HL-60/S4 (cell line): ENCODE measurements at regions not wholly inside any gene's neighbourhood (a gene's known extent, or its start where the extent isn't known, plus 50 kb on each side); places are given as distances from the start of the nearest gene placed in this dataset.
"Not testable (repeated sequence)": the region's sequence is repeated elsewhere in the genome, so short reads cannot be mapped to it uniquely, and the experiment has no call there.

Experiments used
- in situ Hi-C: fragments of 300-500 bp; cut with MboI; formaldehyde crosslinking; loops from 2 replicates; pipeline ENCODE4 v1.14.3; 2022; ENCODE audit warnings: low sequenced_read_pairs

DNA sequence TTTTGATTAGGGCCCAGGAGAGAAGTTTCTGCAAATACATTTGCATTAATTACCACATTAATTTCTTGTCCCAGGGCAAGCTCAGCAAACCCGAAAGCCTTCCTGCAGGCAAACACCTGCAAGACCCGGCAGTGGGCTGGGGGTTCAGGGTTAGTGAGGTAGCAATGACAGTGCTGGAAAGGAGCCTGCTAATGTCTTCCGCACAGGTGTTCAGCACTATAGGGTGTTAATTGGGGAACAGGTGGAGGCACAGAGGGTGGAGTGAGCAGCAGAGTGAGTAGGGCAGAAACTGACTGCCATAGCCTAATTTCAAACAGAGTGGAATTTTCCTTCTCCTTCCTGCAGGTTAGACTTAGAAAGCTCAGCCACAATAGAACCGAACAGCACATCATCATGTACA, 50.9 kb upstream of the UBASH3B start:
- in situ Hi-C loops: no loop called here

DNA sequence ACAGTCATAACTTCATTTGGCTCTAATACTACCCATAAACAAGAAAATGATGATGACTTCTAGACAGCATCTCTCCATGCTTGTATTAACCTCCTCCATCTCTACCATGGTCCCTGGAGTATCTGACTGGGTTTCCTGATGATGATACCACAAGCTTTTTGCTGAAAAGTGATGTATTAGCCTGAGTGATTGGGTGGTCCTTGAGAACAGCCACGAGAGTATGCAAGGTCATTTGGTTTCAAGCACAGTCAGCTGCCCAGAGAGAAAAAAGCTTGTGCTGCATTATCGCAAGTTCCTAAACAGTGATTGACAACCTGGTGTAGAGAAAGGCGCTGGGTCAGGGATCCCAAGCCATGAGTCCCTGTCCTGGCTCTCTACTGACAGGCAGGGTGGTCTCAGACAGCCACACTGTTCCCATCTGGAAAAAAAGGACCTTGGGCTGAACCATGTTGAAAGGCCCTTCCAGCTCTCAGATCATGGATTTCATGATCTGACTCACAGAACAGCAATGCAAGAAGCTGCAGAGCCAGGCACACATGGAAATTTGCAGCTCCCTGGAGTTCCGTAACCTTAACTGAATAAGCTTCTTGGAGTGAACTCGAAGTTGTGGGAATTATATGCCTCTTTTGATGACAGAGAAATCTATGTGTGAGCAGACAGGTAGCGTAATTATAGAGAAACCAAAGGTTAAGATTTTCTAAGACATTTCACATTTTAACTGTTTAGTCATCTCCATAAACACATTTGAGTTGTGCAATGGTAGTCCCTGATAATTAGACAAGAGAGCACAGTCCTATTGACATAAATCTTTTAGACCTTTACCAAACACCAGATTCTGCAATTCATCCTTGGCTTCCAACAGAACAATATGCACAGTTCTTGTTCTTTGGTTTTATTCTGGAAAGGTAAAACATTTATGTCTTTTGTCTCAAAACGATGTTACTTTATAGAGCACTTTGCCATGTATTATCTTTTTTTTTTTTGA, 54.1 kb upstream of the UBASH3B start:
- in situ Hi-C loops: no loop called here

DNA sequence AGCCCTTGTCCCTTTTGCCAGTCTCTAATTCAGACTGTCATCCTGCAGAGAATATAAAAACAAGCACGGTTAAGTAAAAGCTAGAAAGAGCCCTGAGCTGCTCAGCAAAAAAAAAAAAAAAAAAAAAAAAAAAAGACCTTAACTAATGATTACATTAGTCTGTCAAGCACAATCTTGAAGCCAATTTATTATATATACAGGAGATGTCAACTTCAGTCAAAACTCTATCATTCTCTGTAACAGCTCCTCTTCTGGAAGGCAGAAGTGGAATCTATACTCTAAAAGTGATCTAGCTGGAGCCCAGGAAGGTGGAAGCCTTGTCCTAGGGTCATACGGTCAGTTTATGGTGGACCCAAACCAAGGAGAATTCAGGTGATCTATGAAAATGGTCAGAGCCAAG, 55.2 kb upstream of the UBASH3B start:
- in situ Hi-C loops: no loop called here

DNA sequence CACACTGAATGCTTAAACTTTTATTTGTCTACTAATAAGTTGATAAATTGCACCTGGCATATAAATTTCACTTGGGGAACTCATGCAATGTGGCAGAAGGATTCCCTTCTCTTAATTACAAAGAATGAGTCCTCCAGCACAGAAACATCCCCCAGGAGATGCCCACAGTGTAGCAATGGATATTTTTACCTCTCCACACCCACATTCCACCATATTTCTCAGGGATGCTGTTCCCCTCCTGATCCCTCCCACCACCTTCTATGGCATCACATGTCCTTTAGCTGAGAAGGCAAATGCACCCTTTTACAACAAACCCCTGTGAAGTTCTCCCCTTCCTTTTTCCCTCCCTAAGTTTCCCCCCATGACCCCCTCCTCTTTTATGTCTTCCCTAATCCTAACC, 56.1 kb upstream of the UBASH3B start:
- in situ Hi-C loops: loop anchor here (25.0 kb wide), 1 partner anchor 413 kb away; no protein-coding TSS in a partner anchor

DNA sequence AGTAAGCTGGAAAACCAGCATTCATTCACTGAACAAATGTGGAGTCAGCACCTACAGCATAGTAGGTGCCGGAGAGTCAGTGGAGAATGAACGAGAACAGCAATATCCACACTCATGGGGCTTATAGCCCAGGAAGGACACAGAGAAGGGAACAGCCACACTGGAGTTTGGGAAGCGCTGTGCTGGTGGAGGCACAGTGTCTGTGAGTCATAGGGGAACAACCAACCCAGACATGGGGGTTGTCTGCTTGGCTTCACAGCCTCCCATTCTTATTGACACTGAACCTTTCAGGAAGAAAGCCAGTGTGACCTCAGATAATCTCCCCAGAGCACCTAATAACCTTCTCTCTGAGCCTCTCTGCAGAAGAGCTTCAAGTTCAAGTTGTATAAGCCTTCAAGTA, 56.6 kb upstream of the UBASH3B start:
- in situ Hi-C loops: loop anchor here (25.0 kb wide), 1 partner anchor 413 kb away; no protein-coding TSS in a partner anchor

DNA sequence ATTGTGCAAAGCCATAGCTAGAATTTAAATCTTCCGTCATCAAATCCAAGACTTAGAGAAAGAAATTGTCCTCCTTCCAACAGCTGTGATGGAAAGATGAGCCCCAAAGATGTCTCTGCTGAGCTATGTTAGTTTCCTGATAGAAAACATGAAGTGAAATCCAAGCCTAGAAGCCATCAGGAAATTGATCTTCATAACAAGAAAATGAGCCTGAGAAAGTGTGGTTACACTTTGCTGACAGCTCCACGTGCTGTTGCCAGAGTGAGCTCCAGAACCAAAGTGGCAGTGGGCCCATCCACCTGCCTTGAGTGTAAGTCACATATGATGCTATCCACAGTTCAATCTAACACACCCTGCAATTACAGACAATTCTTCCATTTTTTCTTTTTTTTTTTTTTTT, 58.0 kb upstream of the UBASH3B start:
- in situ Hi-C loops: loop anchor here (25.0 kb wide), 1 partner anchor 415 kb away; no protein-coding TSS in a partner anchor

DNA sequence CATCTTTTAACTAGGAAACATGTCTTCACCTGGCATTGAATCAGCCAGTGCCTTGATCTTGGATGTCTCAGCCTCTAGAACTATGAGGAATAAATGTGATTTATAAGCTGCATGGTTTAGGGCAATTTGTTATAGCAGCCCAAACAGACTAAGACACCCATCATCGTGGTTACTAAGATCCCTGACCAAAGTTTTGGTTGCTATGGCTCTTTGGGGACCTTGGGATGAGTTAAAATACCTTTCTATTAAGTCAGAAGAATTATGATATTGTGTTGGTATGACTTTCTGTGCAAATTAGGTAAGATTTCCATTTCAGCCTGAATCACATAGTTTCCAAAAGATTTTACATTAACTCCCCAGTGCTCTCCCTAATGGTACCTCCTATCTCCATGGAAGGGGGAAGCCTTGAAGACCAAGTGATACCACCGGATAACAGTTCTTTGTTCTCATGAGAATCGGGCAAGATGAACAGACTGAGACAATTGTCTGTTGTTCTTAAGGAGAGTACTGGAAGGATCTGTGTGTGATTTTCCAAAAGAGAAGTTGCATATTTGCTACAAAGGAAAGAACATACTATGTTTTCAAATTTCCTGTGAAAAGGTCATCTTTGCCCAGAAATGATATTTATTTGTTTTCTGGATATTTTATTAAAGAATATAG, 60.4 kb upstream of the UBASH3B start:
- in situ Hi-C loops: loop anchor here (25.0 kb wide), 1 partner anchor 417 kb away; no protein-coding TSS in a partner anchor

DNA sequence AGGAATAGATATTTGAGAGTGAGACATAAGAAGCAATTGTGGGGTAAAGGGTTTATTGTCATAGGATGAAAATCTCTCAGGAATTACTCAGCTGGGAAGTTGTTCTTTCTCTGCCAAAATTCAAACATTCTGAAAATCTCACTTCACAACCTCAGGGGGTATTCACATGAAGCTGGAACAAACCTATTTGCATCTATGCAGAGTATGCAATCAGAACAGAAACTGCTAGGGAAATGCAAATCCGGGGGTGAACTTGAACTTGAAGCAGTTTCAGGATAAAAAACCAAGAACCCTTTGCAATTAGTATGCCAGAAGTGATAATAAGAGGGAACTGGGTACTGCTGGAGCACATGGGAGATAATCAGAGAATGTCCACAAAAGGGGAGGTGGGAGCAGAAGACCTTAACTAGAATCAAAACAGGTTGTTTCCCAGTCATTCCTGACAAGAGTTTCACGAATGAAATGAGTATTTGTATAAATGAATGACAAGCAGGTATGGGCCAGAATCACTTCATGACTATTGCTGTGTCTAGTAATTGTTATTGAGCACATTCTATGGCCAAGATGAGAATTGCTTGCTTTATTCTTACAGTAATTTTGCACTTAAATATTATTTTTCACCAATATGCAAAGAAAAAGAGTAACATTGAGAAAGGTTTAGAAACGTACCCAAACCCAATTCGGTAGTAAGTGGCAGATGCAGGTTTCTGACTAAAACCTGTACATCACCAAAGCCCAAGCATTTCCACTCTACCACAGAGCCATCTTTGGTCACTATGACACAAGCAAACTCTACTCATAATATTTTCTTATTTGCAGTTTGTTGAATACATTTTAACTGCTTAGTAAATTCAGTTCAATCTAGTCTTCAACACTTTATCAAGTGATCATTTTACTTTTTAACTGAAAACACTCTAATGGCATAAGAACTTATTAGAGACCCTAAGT, 61.8 kb upstream of the UBASH3B start:
- in situ Hi-C loops: loop anchor here (25.0 kb wide), 1 partner anchor 419 kb away; no protein-coding TSS in a partner anchor

DNA sequence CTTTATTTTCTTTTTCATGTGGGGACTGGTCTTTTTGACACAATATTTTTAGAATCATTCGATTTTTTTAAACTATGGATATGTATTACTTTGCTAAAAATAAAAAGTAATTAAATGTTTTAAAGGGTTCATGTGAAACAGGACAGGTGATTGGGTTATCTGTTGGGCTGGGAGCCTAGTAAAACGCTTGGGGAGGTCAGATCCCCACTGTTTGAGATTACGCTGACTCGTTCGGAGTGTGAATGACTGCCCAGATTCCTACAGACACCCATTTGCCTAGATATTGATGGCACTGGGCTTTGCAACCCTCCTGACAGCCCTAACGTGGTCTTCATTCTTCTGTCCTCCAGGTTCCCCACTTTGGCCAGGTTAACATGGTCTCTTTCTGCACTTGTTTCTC, 62.9 kb upstream of the UBASH3B start:
- in situ Hi-C loops: loop anchor here (25.0 kb wide), 1 partner anchor 420 kb away; no protein-coding TSS in a partner anchor

DNA sequence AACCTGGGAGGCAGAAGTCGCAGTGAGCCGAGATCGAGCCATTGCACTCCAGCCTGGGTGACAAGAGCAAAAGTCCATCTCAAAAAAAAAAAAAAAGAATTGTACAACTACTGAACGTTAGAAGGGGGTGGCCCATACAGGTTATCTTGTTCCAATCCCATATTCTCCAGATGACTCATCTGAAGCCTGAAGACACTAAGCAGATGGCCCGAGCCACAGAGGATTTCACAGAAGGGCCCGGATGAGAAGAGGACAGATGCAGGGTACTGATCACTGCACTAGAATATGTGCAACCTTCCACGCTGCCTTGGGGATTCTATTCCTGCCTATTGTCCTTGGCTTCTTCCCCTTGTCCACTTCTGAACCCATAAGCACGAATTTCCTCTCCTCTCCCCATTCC, 70.9 kb upstream of the UBASH3B start:
- in situ Hi-C loops: loop anchor here (25.0 kb wide), 1 partner anchor 428 kb away; no protein-coding TSS in a partner anchor

DNA sequence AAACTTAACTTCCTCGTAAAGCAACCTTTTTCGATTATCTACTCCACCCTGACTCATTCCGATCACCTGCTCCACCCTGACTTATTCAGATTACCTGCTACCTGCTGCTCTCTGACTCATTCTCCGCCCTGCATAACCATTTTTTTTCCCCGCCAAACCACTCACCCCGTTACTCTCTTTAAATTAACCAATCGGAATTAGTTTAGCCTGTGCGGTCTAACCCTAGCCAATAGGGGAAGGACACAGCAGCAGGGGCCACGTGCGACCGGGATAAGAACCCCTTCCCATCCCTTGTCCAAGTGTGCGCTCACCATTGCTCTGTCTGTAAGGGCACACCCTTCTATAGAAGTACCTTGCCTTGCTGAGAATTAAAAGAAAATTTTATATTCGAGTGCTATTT, 75.5 kb upstream of the UBASH3B start:
- in situ Hi-C loops: loop anchor here (25.0 kb wide), 1 partner anchor 432 kb away; no protein-coding TSS in a partner anchor

DNA sequence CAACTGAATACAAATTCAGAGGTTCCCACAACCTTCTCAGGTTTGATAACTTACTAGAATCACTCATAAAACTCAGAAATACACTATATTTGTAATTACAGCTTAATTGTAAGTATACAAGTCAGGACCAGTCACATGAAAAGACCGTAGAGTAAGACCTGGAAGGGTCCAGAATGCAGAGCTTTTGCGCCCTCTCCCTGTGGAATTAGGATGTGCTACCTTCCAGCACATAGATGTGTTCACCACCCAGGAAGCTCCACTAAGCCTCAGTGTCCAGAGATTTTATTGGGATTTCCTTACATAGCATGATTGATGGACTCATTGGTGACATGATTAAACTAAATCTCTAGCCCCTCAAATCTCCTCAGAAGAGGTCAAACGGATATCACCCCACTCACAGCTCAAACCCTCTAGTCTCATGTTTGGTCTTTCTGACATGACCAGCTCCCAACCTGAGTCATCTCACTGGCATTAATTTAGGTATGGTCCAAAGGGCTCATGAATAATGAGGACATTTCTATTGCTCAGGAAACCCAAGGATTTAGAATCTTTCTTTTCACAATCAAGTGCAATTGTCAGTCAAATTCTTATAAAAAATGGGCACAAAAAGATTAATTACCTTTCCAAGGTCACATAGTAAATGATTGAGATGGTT, 77.2 kb upstream of the UBASH3B start:
- in situ Hi-C loops: loop anchor here (25.0 kb wide), 1 partner anchor 434 kb away; no protein-coding TSS in a partner anchor

DNA sequence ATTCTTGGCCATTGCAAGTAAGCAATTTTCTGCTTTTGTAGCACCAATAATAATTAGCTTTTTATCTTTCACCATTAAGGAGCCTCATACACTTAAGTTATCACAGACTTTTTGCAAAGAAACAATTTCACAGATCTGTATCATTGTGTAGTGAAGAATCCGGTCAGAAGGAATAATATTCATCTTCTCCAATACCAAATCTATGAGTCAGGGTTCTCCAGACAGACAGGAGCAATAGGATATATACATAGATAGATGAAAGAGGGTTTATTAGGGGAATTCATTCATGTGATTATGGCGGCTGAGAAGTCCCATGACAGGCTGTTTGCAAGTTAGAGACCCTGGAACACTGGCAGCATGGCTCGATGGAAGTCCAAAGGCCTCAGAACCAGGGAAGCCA, 82.9 kb upstream of the UBASH3B start:
- in situ Hi-C loops: no loop called here

DNA sequence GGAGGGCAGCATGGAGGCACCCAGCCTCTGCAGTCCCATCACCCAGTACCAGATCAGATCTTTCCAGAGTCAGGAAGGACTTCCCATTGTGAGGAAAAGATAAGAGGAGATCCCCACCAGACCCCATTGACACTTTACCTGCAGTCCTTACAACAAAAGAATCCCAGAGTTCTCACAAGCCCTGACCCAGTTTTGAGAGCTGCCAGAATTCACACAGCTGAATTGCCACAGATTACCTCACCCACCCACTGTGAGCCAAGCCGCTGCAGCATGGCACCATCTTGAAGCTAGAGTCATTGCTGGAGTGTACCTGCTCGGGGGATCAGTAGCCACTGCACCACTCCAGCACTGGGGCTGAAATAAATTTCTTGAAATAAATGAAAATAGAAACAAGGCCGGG, 91.8 kb upstream of the UBASH3B start:
- in situ Hi-C loops: no loop called here

DNA sequence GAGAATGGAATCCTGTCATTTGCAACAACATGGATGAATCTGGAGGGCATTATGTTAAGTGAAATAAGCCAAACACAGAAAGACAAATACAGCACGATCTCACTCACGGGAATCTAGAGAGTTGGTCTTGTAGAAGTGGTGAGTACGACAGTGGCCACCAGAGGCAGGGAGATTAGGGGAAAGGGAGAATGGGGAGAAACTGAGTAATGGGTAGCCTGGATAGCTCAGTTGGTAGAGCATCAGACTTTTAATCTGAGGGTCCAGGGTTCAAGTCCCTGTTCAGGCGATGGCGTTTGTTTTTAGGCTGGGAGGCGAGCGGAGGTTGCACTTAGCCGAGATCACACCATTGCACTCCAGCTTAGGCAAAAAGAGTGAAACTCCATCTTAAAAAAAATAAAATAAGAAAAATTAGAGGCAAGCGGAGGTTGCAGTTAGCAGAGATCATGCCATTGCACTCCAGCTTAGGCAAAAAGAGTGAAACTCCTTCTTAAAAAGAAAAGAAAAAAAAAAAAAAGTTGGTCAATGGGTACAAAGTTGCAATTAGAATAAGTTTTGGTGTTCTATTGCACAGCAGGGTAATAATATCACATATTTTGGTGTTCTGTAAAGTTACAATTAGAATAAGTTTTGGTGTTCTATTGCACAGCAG, 95.7 kb upstream of the UBASH3B start:
- in situ Hi-C loops: no loop called here

DNA sequence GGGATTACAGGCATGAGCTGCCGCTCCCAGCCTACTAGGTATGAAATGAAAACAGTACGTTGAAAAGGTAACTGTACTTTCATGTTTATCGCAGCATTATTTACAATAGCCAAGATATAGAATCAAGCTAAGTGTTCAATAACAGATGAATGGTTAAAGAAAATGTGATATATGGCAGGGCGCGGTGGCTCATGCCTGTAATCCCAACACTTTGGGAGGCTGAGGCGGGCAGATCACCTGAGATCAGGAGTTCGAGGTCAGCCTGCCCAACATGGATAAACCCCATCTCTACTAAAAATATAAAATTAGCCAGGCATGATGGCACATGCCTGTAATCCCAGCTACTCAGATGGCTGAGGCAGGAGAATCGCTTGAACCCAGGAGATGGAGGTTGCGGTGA, 96.3 kb upstream of the UBASH3B start:
- in situ Hi-C loops: not testable (repeated sequence)

DNA sequence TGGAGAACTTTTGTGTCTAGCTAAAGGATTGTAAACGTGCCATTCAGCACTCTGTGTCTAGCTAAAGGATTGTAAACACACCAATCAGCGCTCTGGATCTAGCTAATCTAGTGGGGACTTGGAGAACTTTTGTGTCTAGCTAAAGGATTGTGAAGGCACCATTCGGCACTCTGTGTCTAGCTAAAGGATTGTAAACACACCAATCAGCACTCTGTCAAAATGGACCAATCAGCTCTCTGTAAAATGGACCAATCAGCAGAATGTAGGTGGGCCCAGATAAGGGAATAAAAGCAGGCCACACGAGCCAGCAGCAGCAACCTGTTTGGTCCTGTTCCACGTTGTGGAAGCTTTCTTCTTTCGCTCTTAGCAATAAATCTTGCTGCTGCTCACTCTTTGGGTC, 98.4 kb upstream of the UBASH3B start:
- in situ Hi-C loops: not testable (repeated sequence)

DNA sequence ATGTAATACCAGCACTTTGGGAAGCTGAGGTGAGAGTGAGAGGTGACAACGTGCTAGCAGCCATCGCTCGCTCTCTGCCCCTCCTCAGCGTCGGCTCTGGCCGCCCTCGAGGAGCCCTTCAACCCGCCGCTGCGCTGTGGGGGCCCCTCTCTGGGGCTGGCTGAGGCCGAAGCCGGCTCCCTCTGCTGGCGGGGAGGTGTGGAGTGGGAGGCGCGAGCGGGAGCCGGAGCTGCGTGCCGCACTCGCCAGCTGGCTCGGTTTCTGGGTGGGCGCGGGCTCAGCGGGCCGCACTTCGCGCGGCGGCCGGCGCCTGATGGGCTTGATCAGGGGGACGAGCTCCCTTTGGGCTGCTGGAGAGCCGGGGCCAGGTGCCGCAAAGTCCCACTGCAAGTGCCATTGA, 98.9 kb upstream of the UBASH3B start:
- in situ Hi-C loops: no loop called here

DNA sequence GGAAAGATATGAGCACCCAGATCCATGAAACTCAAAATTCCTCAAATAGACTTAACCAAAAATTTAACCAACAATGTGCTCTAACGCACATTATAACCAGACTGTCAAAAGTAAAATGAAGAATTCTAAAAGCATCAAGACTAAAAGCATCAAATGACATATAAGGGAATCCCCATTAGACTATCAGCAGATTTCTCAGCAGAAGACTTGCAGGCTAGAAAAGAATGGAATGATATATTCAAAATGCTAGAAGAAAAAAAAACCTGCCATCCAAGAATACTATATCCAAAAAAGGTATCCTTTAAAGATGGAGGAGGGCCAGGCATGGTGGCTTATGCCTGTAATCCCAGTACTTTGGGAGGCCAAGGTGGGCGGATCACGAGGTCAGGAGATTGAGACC, 117.5 kb upstream of the UBASH3B start:
- in situ Hi-C loops: no loop called here
